Muscle layer of colon (tissue), 2 donors: ENCODE measurements at regions not wholly inside any gene's neighbourhood (a gene's known extent, or its start where the extent isn't known, plus 50 kb on each side); places are given as distances from the start of the nearest gene placed in this dataset.
"Not testable (repeated sequence)": the region's sequence is repeated elsewhere in the genome, so short reads cannot be mapped to it uniquely, and the experiment has no call there.

Source experiments
- H3K27ac ChIP-seq: one replicate; pipeline ENCODE4 v1.7.0; 2013; ENCODE audit warnings: low read depth, mild to moderate bottlenecking, low read length, moderate library complexity
- H3K27me3 ChIP-seq, 2 donors: one replicate each; pipeline ENCODE4 v1.7.0; 2013; ENCODE audit warnings: low read length in 2 of 2, mild to moderate bottlenecking in 2 of 2; ENCODE audit not compliant: insufficient read depth in 2 of 2, control insufficient read depth in 1 of 2
- H3K36me3 ChIP-seq: one replicate; pipeline ENCODE4 v1.7.0; 2013; ENCODE audit warnings: mild to moderate bottlenecking, low read length; ENCODE audit not compliant: insufficient read depth
- H3K4me1 ChIP-seq: one replicate; pipeline ENCODE4 v1.7.0; 2013; ENCODE audit warnings: mild to moderate bottlenecking, low read length; ENCODE audit not compliant: insufficient read depth
- H3K4me3 ChIP-seq, 2 donors: one replicate each; pipeline ENCODE4 v1.7.0; 2013; ENCODE audit warnings: low read length in 2 of 2, low read depth in 1 of 2, mild to moderate bottlenecking in 1 of 2, moderate library complexity in 1 of 2
- H3K9ac ChIP-seq: one replicate; pipeline ENCODE4 v1.7.0; 2013; ENCODE audit warnings: low read length
- H3K9me3 ChIP-seq: one replicate; pipeline ENCODE4 v1.7.0; 2013; ENCODE audit warnings: mild to moderate bottlenecking, low read length
- donor health status: abdominal sarcoma.
- donor health status: Adenocarcinoma of cecum.

GRCh38 chr18:1797235-1797634 is 774.1 kb downstream of the METTL4 start:
- Histone ChIP-seq H3K36me3 (no peaks in the 10 kb centered on the region), H3K4me3 (no peak overlapping the region), H3K4me1 (no peaks in the 10 kb centered on the region), H3K9ac (no peak overlapping the region), H3K9me3 (no peaks in the 10 kb centered on the region), H3K27ac (no peak overlapping the region), H3K27me3 (no peaks in the 10 kb centered on the region)

- Histone ChIP-seq H3K27me3 (no peaks in the 10 kb centered on the region), H3K36me3 (no peaks in the 10 kb centered on the region), H3K4me3 (no peak overlapping the region), H3K9me3 (no peaks in the 10 kb centered on the region), H3K27ac (no peak overlapping the region), H3K9ac (no peak overlapping the region), H3K4me1 (no peaks in the 10 kb centered on the region)
Observed at GRCh38 chr18:1805521-1805920, 765.8 kb downstream of the METTL4 start.

- Histone ChIP-seq H3K36me3 (no peaks in the 10 kb centered on the region), H3K4me1 (no peaks in the 10 kb centered on the region), H3K9ac (no peak overlapping the region), H3K9me3 (no peaks in the 10 kb centered on the region), H3K27ac (no peak overlapping the region), H3K4me3 (no peak overlapping the region), H3K27me3 (no peaks in the 10 kb centered on the region)
Observed at GRCh38 chr18:1806884-1807615, 764.3 kb downstream of the METTL4 start.

GRCh38 chr18:1811282-1811681 is 760.0 kb downstream of the METTL4 start:
- H3K27ac ChIP-seq = no peak overlapping the region
- no peak overlapping the region for H3K4me3 ChIP-seq
- no peaks in the 10 kb centered on the region for H3K9me3 ChIP-seq
- no peak overlapping the region for H3K9ac ChIP-seq
- H3K27me3 ChIP-seq = no peaks in the 10 kb centered on the region
- no peaks in the 10 kb centered on the region for H3K36me3 ChIP-seq
- no peaks in the 10 kb centered on the region for H3K4me1 ChIP-seq

GRCh38 chr18:1825296-1825695 is 746.0 kb downstream of the METTL4 start:
- H3K27me3 ChIP-seq = no peaks in the 10 kb centered on the region
- H3K4me3 ChIP-seq = no peak overlapping the region
- H3K9me3 ChIP-seq = no peaks in the 10 kb centered on the region
- no peak overlapping the region for H3K27ac ChIP-seq
- H3K4me1 ChIP-seq = no peaks in the 10 kb centered on the region
- H3K9ac ChIP-seq = no peak overlapping the region
- no peaks in the 10 kb centered on the region for H3K36me3 ChIP-seq

- H3K9me3 ChIP-seq = no peaks in the 10 kb centered on the region
- H3K9ac ChIP-seq = no peak overlapping the region
- H3K27ac ChIP-seq = no peak overlapping the region
- H3K36me3 ChIP-seq = no peaks in the 10 kb centered on the region
- H3K27me3 ChIP-seq = no peaks in the 10 kb centered on the region
- H3K4me3 ChIP-seq = no peak overlapping the region
- no peaks in the 10 kb centered on the region for H3K4me1 ChIP-seq
Observed at GRCh38 chr18:1840878-1841277, 730.4 kb downstream of the METTL4 start.

GRCh38 chr18:1846640-1847039 is 724.7 kb downstream of the METTL4 start:
- no peaks in the 10 kb centered on the region for H3K36me3 ChIP-seq
- no peak overlapping the region for H3K9ac ChIP-seq
- no peak overlapping the region for H3K4me3 ChIP-seq
- no peaks in the 10 kb centered on the region for H3K9me3 ChIP-seq
- H3K4me1 ChIP-seq = no peaks in the 10 kb centered on the region
- H3K27me3 ChIP-seq = no peaks in the 10 kb centered on the region
- no peak overlapping the region for H3K27ac ChIP-seq

- no peak overlapping the region for H3K9ac ChIP-seq
Observed at GRCh38 chr18:1848716-1849115, 722.6 kb downstream of the METTL4 start.

GRCh38 chr18:1849386-1849785 is 721.9 kb downstream of the METTL4 start:
- Histone ChIP-seq H3K4me3 (no peak overlapping the region), H3K36me3 (no peaks in the 10 kb centered on the region), H3K27me3 (no peaks in the 10 kb centered on the region), H3K9me3 (no peaks in the 10 kb centered on the region), H3K9ac (no peak overlapping the region), H3K27ac (no peak overlapping the region), H3K4me1 (no peaks in the 10 kb centered on the region)

More at GRCh38 chr18:1848716-1849115, 722.6 kb downstream of the METTL4 start:
- H3K9me3 ChIP-seq = no peaks in the 10 kb centered on the region
- no peaks in the 10 kb centered on the region for H3K36me3 ChIP-seq
- no peak overlapping the region for H3K27ac ChIP-seq
- no peak overlapping the region for H3K4me3 ChIP-seq
- H3K27me3 ChIP-seq = no peaks in the 10 kb centered on the region
- no peaks in the 10 kb centered on the region for H3K4me1 ChIP-seq

- not testable (repeated sequence) for H3K27ac ChIP-seq, H3K9me3 ChIP-seq, H3K4me3 ChIP-seq, H3K36me3 ChIP-seq, H3K4me1 ChIP-seq, H3K9ac ChIP-seq, H3K27me3 ChIP-seq
Observed at GRCh38 chr18:1857281-1857680, 714.0 kb downstream of the METTL4 start.

GRCh38 chr18:1861473-1861872 is 709.8 kb downstream of the METTL4 start:
- Histone ChIP-seq H3K9ac (no peak overlapping the region), H3K4me3 (no peak overlapping the region), H3K36me3 (no peaks in the 10 kb centered on the region), H3K27ac (no peak overlapping the region), H3K27me3 (no peaks in the 10 kb centered on the region), H3K9me3 (no peaks in the 10 kb centered on the region), H3K4me1 (no peaks in the 10 kb centered on the region)

- Histone ChIP-seq H3K27ac (no peak overlapping the region), H3K9ac (no peak overlapping the region), H3K4me3 (no peak overlapping the region), H3K27me3 (no peaks in the 10 kb centered on the region), H3K36me3 (no peaks in the 10 kb centered on the region), H3K4me1 (no peaks in the 10 kb centered on the region), H3K9me3 (no peaks in the 10 kb centered on the region)
Observed at GRCh38 chr18:1865869-1866268, 705.4 kb downstream of the METTL4 start.
